Heart left ventricle (tissue), 16 donors: ENCODE measurements at regions not wholly inside any gene's neighbourhood (a gene's known extent, or its start where the extent isn't known, plus 50 kb on each side); places are given as distances from the start of the nearest gene placed in this dataset.
A peak's percentile ranks its signal among the peaks of the same experiment; 100 is the strongest.

Source experiments
- ATAC-seq, 4 donors: fragments of 200-7000 bp; cut with Tn5 transposase; one replicate each; pipeline ENCODE4 v1.9.1; 2020 to 2022; ENCODE audit warnings: moderate library complexity in 4 of 4, mild to moderate bottlenecking in 3 of 4, moderate number of reproducible peaks in 1 of 4
- DNase-seq, 5 donors: peaks; one replicate each; pipeline ENCODE4 v3.0.0-alpha.2; 2020
- H3K27ac ChIP-seq, 12 donors: fragments of 200-600 bp; sonication (generic) in 4 of 12; one replicate each; pipeline versions ENCODE4 v1.5.0 to v1.8.0; 2016 to 2022; ENCODE audit warnings: mild to moderate bottlenecking in 2 of 12
- H3K27me3 ChIP-seq, 9 donors: fragments of 200-600 bp; sonication (generic) in 2 of 9; one replicate each; pipeline versions ENCODE4 v1.5.1 to v1.8.0; 2016 to 2022; ENCODE audit warnings: mild to moderate bottlenecking in 3 of 9
- H3K36me3 ChIP-seq, 9 donors: fragments of 200-600 bp; sonication (generic) in 2 of 9; one replicate each; pipeline versions ENCODE4 v1.5.0 to v1.8.0; 2018 to 2022; ENCODE audit warnings: mild to moderate bottlenecking in 2 of 9
- H3K4me1 ChIP-seq, 12 donors: fragments of 200-600 bp; sonication (generic) in 4 of 12; one replicate each; pipeline versions ENCODE4 v1.5.0 to v1.8.0; 2016 to 2022; ENCODE audit warnings: mild to moderate bottlenecking in 3 of 12
- H3K4me3 ChIP-seq, 12 donors: fragments of 200-600 bp; sonication (generic) in 4 of 12; one replicate each; pipeline versions ENCODE4 v1.5.0 to v1.8.0; 2017 to 2022; ENCODE audit warnings: mild to moderate bottlenecking in 9 of 12, moderate library complexity in 4 of 12
- H3K9me3 ChIP-seq, 12 donors: fragments of 200-600 bp; sonication (generic) in 4 of 12; one replicate each; pipeline versions ENCODE4 v1.5.0 to v1.8.0; 2016 to 2022; ENCODE audit warnings: mild to moderate bottlenecking in 1 of 12
- POLR2A ChIP-seq, 2 donors: fragments of 450-650 bp; IDR thresholded peaks; one replicate each; pipeline ENCODE4 v1.6.1; 2017; ENCODE audit warnings: antibody characterized with exemption in 2 of 2, mild to moderate bottlenecking in 2 of 2, moderate library complexity in 2 of 2
- WGBS, 4 donors: extraction: QIAGEN DNeasy Blood & Tissue Kit in 2 of 4; methylation state at CpG; one replicate each; pipeline versions ENCODE4 v1.1.5 to v1.1.7; 2013 to 2018; 5-methylcytosine and 5-hydroxymethylcytosine counted together
- intact Hi-C, 10 donors: fragments of 100-400 bp; cut with DNase I; formaldehyde crosslinking; loops; one replicate each; pipeline versions ENCODE4 v1.11.1 to v1.14.2; 2022
- TF ChIP-seq, protein P1 (sequence below), 12 donors: fragments of 200-600 bp; sonication (generic) in 4 of 12; IDR thresholded peaks; one replicate each; pipeline versions ENCODE4 v1.5.0 to v1.8.0; 2018 to 2022; ENCODE audit warnings: antibody characterized with exemption in 12 of 12, mild to moderate bottlenecking in 5 of 12
- donor health status: ischemic (EF 13 %, LVEDD 7.1; RV severe dilation, severe dysfunction).
- donor health status: healthy with polysubstance abuse.
- donor health status: DM: no; HTN: yes; CAD: no.
- donor health status: DM: no; HTN: no; CAD: no.
- donor health status: ischemic (EF 25% LVEDD 6.9; RV normal size, moderate dysfunction).
- donor health status: ischemic (EF 25% LVEDD 5.7; RV mildly dilated, moderate dysfunction).
- donor health status: healthy.
- donor health status: DM: yes; HTN: yes; CAD: no.
- donor health status: ischemic (EF 35%, LVEDD 5.7; RV mildly dilated, moderate dysfunction).
- donor health status: nonischemic (EF 11% LVEDD 7.7; RV severe dilation, severe dysfunction).
- donor health status: DM: yes; HTN: yes; CAD: no.
- donor health status: PGD.
- donor health status: ischemic (EF 29% LVEDD 5.4; RV normal size, mild dysfunction).
- donor health status: nonischemic (EF 23%, LVEDD 6.1; RV moderate dilation, normal function).

DNA sequence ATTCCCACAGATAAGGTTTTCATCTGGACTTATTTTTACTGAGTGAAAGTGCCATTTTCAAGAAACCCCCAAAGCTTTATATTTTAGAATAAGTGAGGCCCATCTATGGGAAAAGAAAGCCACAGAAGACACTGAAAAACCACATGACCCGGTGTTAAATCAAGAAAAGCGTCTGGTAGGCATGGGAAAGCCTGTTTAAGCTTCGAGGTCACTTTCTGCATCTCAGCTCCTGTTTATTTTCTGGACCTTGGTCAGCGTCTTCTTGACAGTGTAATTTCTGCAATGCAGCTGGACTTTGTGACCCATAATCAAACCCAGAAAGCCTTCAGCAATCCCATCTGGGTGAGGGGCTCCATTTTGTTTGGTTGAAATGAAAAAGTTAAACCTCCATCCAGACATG is 59.6 kb upstream of the NEDD9 start:
- Histone ChIP-seq H3K9me3 (peaks cover 0 to 12% (median 0%) of the 10 kb centered on the region in 12 donors), H3K27me3 (no peaks in the 10 kb centered on the region), H3K4me3 (no peak overlapping the region), H3K36me3 (no peaks in the 10 kb centered on the region), H3K4me1 (no peaks in the 10 kb centered on the region), H3K27ac (no peak overlapping the region)
- ATAC-seq (no peak), DNase-seq (no peak)
- WGBS, 4 donors, result 87 to 92% (median 88%) methylated on average over 4 of the region's 4 CpGs
- intact Hi-C loops, result no loop called here
- TF ChIP-seq, protein P1, sequence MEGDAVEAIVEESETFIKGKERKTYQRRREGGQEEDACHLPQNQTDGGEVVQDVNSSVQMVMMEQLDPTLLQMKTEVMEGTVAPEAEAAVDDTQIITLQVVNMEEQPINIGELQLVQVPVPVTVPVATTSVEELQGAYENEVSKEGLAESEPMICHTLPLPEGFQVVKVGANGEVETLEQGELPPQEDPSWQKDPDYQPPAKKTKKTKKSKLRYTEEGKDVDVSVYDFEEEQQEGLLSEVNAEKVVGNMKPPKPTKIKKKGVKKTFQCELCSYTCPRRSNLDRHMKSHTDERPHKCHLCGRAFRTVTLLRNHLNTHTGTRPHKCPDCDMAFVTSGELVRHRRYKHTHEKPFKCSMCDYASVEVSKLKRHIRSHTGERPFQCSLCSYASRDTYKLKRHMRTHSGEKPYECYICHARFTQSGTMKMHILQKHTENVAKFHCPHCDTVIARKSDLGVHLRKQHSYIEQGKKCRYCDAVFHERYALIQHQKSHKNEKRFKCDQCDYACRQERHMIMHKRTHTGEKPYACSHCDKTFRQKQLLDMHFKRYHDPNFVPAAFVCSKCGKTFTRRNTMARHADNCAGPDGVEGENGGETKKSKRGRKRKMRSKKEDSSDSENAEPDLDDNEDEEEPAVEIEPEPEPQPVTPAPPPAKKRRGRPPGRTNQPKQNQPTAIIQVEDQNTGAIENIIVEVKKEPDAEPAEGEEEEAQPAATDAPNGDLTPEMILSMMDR (IDR thresholded peaks at IDR 0.05), result no peak
- TF ChIP-seq POLR2A (IDR thresholded peaks at IDR 0.05), result no peak

DNA sequence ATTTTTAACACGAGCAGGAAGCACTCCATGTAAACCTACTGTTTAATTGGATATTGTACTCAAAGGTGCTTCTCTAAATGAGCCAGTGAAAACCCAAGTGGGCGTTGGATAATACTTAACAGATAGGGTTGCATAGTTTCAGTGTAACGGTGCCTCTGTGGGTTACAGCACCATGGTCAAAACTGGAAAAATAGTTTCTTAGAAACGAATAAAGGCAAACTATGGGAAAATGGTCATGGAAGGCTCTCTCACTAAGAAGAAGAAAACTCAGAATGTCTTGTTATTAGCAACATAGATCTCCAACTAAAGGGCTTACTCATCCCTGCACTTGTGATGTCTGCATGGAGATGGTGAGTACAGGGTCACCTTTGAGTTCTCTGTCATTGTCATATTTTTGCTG is 59.1 kb upstream of the NEDD9 start:
- Histone ChIP-seq H3K27ac (no peak overlapping the region), H3K4me1 (no peaks in the 10 kb centered on the region), H3K36me3 (no peaks in the 10 kb centered on the region), H3K27me3 (no peaks in the 10 kb centered on the region), H3K9me3 (peaks cover 0 to 12% (median under 1%) of the 10 kb centered on the region in 12 donors), H3K4me3 (no peak overlapping the region)
- WGBS, 4 donors, result 89 to 93% (median 89%) methylated on average over 4 of the region's 4 CpGs
- no peak for TF ChIP-seq POLR2A (IDR thresholded peaks at IDR 0.05)
- TF ChIP-seq, protein P1 (IDR thresholded peaks at IDR 0.05), result no peak
- no peak for DNase-seq
- ATAC-seq, result no peak
- intact Hi-C loops, result no loop called here

DNA sequence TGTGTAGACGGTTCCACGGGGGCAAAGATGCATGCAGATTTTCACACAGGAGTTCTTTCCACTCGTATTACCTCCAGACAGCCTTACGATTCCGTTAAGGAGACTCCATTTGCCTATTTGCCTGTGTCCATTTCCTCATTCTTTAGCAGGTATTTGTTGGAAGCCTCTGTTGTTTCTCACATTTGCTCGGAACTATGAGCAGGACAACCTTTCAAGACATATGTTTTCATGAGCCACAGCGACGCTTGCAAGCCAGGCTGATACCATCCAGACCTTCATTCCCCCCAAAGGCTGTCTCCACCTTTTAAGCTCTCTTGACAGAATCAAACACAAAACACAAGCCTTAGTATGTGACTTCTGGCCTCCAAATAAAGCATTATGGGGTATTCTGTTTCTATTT is 57.6 kb upstream of the NEDD9 start:
- Histone ChIP-seq H3K27me3 (no peaks in the 10 kb centered on the region), H3K36me3 (no peaks in the 10 kb centered on the region), H3K4me3 (no peak overlapping the region), H3K9me3 (peaks cover 0 to 10% (median 0%) of the 10 kb centered on the region in 12 donors), H3K4me1 (no peaks in the 10 kb centered on the region), H3K27ac (no peak overlapping the region)
- WGBS, 4 donors, result 85 to 92% (median 89%) methylated on average over 8 of the region's 8 CpGs
- ATAC-seq, result no peak
- DNase-seq, result no peak
- TF ChIP-seq POLR2A (IDR thresholded peaks at IDR 0.05), result no peak
- TF ChIP-seq, protein P1 (IDR thresholded peaks at IDR 0.05), result no peak
- intact Hi-C loops, result no loop called here

DNA sequence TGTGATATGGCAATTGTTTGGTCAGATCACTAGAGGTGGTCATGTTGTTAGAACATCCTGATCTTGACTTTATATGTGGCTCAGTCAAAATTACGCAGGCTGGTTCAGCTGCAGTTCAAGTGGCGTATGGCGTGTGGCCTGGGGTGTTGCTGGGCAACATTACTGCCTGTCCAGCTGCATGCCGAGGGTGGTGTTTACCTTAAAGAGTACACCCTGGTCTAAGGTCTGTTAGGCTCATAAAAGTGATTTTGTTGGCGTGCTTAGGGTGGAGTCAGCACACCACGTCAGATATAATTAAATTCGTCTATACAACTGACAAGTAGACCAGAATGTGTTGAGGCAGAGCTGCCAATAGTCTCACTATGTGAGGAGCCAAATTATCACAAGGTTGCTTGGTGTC is 55.6 kb upstream of the NEDD9 start:
- WGBS, 4 donors, result 76 to 89% (median 85%) methylated on average over 7 of the region's 7 CpGs
- peak in 1 of 4 donors; percentile 29 for ATAC-seq
- DNase-seq, result no peak
- intact Hi-C loops, result no loop called here
- Histone ChIP-seq H3K36me3 (no peaks in the 10 kb centered on the region), H3K27me3 (no peaks in the 10 kb centered on the region), H3K4me1 (no peaks in the 10 kb centered on the region), H3K4me3 (no peak overlapping the region), H3K9me3 (peaks cover 0 to 10% (median 0%) of the 10 kb centered on the region in 12 donors), H3K27ac (peak overlapping the region in 1 of 12 donors; percentile 28)
- TF ChIP-seq, protein P1 (IDR thresholded peaks at IDR 0.05), result no peak
- no peak for TF ChIP-seq POLR2A (IDR thresholded peaks at IDR 0.05)
